ENCODE measurements at regions not wholly inside any gene's neighbourhood (a gene's known extent, or its start where the extent isn't known, plus 50 kb on each side); places are given as distances from the start of the nearest gene placed in this dataset.
"Not testable (repeated sequence)": the region's sequence is repeated elsewhere in the genome, so short reads cannot be mapped to it uniquely, and the experiment has no call there.

DNA sequence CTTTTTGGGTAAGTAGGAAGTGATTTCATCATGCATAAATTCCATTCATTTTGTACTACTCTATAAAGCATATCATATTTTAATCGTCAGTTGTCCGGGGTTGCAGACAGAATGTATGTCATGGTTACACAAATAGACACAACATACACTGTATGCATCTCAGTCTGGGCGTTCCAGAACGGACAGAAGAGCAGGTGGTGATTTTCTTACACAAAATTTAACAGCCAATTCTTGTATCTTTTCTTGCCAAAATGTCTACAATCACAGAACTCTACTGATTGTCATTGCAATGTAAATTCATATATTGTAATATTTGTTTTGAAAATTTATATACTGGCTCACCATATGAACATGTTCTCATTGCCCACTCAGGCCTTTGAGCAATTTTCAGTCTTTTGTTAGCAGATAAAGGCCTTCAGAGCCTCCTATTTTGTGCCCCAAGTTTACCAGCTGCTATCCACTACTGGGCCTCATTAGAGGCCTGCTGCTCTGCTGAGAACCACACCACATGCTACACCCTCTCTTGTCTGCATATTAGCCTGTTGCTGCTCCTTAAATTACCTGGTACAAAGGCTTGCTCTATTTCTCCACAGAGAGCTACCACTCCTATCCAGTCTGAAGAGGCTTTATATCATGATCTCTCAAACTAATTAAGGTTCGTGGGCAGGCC lies 61.5 kb downstream of the PRDM13 start:
- no peak for DNase-seq

DNA sequence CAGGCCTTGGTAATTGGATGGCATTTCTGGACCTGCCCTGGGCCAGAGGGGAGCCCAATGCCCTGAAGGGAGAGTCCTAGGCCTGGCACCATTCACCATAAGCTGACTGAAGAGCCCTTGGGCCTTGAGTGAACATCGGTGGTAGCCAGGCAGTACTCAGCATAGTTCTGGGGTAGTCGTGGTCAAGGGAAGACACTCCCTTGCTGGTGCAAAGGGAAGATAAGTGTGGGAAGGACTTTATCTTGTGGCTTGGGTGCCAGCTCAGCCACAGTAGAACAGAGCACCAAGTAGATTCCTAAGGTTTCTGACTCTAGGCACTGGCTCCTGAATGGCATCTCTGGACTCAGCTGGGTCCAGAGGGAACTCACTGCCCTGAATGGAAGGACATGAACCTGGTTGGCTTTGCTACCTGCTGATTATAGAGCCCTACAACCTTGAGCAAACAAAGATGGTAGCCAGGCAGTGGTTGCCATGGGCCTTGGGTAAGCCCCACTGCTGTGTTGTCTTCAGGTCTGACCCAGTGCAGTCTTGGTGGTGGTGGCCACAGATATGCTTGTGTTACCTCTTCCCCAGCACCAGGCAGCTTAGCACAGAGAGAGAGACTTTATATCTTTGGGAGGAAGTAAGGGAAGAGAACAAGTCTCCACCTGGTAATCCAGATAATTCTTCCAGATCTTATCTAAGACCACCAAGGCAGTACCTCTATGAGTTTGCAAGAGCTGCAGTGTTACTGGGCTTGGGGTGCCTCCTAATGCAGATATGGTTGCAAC lies 83.5 kb downstream of the PRDM13 start:
- no peak for DNase-seq

DNA sequence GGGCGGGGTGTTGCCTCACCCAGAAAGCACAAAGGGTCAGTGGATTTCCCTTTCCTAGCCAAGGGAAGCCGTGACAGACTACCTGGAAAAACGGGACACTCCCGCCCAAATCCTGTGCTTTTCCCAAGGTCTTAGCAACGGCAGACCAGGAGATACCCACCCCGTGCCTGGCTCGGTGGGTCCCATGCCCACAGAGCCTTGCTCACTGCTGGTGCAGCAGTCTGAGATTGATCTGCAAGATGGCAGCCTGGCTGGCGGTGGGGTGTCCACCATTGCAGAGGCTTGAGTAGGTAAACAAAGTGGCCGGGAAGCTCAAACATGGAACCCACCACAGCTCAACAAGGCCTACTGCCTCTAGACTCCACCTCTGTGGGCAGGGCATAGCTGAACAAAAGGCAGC lies 95.7 kb downstream of the PRDM13 start:
- DNase-seq: not testable (repeated sequence)

DNA sequence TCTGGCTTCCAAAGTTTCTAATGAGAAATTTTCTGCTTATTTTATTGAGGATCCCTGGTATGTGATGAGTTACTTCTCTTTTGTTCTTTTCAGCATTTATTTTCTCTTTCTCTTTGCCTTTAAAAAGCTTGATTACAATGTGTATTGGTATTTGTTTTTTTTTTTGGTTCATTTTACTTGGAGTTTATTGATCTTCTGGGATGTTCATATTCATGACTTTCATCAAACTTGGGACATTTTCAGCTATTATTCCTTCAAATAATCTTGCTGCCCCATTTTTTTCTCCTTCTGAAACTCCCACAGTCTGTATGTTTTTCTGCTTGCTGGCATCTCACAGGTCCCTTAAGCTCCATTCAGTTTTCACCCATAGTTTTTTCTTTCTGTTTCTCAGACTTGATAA lies 102.4 kb downstream of the PRDM13 start:
- DNase-seq: no peak

DNA sequence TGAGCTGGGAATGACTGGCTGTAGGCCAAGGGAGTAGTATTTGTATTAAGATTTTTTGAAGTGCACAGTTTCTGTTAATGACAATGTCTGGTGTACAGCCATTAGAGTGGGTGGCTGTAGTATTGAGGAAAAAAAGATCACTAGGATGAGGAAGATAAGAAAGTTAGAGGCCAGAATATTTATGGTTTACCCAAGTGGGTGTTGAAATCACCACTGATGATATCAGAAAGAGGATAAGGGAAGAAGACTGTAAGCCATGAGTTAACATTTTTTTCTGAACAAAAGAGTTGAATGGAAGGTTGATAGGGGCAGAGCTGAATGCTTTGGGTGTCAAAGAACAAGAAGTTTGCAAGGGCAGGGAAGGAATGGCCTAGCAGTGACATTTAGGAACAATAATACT lies 104.7 kb downstream of the PRDM13 start:
- DNase-seq: no peak

DNA sequence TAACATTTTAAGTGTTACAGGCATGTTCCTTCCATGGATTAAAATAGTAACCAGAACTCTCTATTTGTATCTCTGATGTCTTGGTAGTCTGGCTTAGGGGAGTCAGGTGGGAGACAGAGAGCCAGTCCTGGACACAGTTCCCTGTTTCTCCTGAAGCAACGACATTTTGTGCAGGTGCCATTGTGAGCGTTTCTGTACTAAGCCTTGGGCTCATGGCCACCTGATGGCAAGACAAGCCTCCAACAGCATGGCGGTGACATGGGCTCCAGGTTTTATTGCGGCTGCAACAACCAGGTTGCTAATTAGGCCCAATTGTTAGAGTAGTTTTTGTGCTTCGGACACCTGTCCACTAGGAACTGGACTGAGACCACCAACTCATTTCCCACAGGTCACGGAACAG lies 105.3 kb downstream of the PRDM13 start:
- no peak for DNase-seq

DNA sequence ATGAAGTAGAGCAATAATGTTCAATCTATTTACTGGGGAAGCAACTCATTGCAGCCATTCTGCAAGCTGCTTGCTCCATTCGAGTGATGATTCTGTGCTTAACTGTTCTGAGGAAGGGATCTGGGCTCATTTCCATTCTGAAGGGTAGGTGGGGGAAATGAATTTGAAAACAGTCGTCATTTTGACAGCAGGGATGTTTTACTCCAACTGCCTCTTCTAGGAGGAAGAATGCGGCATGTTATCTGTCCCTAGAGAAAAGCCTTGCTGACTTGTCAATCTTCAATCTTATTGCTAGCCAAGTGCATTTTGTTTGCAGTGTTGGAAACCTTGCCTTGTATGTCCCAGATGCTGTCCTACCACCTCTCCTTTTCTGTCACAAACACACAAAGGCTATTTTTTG lies 105.9 kb downstream of the PRDM13 start:
- DNase-seq: no peak

DNA sequence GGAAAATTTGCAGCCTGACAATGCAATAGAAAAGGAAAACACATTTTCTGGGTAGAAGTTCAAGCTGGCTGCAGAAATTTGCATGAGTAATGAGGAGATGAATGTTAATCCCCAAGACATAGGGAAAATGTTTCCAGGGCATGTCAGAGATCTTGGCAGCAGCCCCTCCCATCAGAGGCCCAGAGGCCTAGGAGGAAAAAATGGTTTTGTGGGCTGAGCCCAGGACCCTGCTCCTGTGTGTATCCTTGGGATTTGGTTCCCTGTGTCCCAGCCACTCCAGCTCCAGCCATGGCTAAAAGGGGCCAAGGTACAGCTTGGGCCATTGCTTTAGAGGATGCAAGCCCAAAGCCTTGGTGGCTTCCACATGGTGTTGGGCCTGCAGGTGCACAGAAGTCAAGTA lies 115.4 kb downstream of the PRDM13 start:
- DNase-seq: not testable (repeated sequence)

DNA sequence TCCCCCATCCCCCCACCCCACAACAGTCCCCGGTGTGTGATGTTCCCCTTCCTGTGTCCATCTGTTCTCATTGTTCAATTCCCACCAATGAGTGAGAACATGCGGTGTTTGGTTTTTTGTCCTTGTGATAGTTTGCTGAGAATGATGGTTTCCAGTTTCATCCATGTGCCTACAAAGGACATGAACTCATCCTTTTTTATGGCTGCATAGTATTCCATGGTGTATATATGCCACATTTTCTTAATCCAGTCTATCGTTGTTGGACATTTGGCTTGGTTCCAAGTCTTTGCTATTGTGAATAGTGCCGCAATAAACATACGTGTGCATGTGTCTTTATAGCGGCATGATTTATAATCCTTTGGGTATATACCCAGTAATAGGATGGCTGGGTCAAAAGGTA lies 123.6 kb downstream of the PRDM13 start:
- DNase-seq: not testable (repeated sequence)

DNA sequence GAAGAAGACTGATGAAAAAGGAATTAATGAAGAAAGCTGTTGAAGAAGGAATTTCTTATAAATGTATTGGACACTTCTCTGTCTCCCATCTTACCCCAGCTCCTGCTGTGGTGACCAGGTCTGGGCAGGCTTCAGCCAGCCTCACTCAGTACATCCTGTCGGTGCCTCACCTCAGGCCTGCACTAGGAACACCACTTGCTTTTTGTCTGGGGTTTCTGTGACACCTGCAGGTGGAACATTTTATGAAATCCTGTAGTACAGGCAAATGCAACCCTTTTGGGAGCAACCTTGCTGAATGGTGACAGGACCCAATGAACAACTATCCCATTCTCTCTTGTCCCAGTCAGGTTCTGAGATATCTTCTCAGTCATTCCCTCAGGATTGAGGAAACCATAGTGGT lies 129.7 kb downstream of the PRDM13 start:
- DNase-seq: no peak

DNA sequence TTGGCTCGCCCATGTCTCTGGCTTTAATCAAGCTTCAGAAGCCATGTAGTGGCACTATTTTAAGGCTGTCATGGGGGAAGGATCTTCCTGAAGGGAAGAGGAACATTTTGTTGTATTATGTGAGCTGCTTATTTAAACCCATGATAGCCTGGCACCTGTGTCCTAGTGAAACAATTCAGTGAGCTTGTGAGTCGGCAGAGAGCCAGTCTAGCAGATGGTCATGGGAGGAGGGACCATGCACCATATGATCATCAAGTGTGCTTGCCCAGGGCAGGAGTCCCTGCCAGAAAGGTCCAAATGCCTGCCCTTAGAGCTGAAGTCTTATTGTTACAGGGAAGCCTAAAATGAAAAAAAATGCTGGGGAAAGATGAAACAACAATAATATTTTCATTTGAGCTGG lies 132.9 kb downstream of the PRDM13 start:
- no peak for DNase-seq

DNA sequence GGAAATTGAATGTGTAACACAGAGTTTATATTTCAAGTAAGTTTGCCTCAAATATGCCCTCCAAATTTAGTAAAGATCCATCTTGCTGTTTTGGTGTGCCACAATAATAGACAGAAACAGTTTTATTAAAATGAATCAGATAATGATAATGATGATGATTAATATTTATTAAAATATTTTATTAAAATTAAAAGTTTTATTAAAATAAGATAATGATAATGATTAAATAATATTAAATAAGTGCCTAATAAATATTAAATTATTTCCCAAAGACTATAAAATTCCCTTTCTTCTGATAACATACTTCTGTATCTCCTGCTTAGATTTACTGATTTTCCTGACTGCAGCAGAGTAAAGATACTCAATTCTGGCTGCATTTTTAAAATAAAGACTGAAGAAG lies 134.5 kb downstream of the PRDM13 start:
- no peak for DNase-seq

DNA sequence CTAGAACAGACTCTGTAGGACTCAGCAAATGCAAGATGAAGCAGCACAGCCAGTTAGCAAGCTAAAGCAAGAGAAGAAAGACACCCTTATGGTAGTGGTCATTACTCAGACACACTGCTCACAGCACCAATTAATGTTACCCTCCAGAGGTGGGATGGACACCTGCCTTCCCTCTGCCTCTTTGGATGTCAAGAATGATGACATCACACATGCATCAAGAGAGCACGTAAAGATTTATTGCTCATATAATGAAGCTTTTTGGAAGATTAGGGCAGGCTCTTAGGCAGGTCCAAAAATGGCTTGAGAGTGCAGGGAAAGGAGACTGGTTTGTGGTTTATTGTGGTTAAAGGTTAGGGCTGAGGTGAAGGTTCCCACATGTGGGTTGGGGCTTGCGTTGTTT lies 137.0 kb downstream of the PRDM13 start:
- DNase-seq: no peak

DNA sequence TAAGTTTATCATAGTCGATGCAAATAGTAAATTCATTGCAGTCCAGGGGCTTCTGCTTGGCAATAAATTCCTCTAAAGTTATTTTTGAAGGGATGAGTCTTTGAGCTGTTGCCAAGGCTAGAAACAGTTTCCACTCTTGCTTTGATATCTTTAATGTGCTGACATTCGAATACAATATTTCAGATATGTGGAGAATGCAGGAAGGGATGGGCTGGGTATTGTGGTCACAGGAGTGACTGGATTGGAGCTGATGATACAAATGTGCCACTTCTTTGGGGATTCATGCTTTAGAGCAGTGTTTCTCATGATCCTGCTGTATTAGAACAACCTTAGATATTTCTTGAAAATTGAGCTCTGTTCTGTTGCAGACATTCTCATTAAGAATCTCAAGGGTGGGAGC lies 139.0 kb downstream of the PRDM13 start:
- no peak for DNase-seq

DNA sequence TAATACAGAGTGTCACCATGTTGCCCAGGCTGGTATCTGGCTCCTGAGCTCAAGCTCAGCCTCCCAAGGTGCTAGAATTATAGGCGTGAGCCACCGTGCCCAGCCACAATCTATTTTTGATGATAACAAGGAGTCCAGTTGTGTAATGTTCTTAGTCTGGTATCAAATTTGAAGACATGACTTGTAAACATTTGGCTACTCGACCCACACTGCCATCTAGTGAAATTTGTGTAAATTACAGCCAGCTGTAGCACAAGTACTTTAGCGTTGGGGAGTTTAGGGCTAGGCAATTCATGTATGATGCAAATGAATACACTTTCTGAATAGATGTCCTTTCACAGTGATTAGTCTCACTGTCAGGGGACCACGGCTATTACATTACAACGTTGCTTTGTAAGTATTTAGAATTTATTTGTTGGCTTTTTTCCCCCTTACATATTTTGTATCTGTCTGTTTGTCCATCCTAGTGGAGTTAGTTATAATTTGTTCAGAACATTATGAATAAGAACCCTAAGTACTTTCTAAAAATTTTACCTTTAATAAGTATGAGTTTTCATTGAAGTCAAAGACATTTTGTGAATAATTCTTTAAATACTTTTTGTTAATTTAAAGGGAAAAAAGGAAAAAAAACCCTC lies 139.7 kb downstream of the PRDM13 start:
- DNase-seq: peak; percentile 50

DNA sequence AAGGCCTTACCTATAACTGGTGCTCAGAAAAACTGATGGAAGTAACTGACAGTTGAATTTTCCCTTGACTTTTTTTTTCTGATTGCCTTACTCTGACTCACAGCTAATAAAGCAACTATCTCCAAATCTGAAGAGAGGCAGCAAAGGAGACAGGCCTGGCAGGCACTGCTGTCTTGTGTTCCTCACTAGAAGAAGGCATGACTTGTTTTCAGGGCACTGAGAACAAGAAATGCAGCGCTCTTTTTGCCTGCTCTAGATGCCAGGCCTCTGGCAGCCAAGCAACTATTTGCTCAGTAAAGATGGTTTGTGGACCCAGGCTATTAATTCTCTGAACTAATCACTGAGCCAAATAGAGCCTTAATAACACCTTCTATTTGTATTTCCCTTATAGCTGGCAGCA lies 155.1 kb downstream of the PRDM13 start:
- no peak for DNase-seq

DNA sequence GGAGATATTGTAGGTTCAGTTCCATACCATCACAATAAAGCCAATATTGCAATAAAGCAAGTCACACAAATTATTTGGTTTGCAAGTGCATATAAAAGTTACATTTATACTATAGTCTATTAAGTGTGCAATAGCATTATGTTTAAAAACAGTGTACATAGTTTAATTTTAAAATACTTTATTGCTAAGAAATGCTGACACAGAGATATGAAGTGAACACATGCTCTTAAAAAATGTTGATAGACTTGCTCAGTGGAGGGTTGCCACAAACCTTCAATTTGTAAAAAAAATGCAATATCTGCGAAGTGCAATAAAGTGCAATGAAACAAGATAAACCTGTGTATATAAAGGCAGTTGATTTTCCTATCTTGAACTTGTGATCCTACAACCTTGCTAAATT lies 161.5 kb downstream of the PRDM13 start:
- no peak for DNase-seq

DNA sequence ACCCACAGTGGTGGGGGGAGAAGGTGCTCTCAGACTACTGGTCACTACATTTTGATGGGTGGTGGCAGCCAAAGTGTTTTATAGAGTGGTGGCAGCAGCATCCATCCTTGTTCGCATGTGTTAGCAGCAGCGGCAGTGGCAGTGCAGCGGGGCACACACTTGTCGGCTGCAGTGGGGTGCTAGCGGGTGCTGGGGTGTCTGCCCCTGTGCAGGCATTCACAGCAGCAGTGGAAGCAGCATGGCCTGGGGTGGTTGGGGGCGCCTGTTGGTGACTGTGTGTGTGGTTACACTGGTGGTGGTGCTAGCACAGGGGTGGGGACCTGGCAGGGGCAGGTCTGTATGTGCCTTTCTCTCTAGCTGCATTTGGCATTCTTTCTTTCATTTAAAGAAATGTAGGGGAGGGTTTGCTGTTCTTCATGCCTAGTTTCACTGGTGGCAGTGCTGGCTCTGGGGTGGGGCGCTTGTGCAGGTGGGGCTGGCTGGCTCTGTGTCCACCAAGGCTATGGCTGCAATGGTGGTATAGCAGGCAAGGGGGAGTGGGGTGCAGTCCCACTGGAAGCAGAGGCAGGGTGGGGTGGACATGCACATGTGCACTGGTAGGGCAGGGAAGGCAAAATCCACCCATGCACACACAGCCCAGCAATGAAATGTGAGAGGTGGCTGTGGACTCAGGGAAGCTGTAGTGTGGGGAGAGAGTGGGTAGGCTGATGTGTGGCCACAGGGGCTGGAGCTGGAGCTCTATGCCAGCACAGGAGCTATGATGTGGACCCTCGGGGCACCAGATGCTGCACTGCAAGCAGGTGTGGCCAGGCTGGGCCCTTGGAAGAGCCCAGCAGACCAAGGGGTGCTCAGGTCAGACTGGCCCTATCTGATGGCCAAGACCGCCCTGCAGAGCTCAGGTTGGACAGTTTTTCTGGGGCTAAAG lies 173.3 kb downstream of the PRDM13 start:
- no peak for DNase-seq

DNA sequence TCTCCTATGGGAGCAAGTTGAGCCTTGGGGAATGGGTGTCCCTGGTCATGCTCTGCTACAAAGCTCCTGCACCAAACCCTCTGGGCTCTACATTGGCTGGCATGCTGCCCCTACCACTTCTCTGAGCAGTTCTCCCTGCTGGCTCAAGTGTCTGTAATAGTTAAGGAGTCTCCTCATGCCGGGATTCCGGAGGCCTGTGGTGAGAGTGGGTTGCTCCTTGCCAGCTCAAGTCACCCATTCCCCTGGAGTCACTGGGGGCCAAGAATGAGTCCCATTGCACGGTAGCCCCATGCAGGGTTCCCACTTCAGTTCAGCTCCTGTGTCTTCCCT lies 173.9 kb downstream of the PRDM13 start:
- no peak for DNase-seq

DNA sequence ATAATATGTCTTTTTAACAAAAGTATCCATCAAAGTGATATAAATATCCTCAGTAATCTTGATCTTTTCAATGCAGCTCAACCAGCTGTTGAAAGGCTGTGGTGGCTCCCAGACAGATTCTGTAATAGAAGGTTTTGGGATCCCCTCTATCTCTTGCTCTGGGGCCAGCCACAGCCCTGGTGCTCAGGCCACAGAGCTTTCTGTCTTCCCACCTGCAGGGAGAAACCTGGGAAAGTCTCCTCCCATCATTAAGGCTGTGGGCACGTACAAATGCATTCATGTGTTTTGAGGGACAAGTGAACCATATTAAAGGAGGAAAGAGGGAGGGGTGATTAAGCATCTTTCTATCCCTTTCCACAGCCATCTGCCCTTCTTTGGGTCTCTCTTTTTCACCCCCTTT lies 183.1 kb downstream of the PRDM13 start:
- DNase-seq: no peak

DNA sequence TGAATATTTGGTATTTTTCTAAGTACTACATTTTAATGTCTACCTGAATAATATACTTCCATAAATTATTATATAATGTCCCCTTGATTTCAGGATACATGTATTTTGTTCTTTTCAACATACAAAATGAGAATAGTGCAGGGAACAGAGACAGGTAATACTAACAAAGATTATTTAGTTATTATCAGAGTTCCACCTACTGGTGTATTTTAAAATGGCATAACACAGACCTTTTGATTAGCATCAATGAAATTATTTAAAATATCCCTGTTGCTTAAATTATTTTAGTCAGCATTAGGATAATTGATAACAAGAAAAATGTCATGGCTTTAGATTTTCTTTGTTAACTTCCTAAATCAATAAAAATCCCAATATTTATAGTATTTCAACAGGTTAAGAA lies 184.0 kb downstream of the PRDM13 start:
- no peak for DNase-seq

DNA sequence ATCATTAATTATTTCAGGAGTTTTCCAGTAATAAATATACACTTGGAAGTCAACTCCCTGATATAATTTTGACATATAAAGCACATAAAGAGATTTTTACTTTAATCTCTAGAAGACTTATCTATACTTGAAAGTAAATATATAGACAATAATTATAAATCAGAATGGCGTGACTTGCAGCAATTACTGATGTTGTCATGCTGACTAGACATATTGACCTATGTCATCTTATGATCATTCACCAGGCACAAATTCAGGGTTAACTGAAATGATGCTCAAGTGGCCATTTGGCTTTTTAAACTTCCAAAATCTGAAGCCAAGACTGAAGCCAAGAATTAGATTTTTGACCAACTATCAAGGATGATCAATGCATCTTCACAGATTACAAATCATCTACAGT lies 192.2 kb downstream of the MCHR2 start:
- DNase-seq: no peak

DNA sequence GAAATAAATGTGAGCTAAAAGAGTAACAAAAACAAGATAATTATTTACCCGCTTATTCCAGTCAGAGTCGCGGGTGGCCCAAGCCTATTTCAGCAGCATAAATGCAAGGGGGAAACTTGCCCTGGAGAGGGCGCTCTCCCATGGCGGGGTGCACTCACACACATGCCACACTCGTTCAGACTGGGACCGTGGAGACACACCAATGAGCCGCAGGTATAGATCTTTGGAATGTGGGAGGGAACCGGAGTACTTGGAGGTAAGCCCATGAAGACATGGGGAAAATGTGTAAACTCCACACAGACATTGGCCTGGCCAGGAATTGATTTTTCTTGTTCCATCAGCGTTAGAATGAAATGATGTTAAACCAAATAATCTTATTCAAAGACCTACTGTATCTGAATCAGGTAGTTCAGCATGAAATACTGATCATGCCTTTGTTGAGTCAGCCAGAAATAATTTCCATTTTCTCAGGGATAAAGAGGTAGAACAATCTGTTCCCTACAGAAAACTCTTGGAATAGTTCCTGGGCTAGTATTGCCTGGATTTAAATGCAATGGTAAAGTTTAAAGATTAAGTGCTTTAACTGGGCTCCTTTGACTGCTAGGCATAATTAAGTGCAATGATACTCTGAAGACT lies 191.5 kb downstream of the MCHR2 start:
- no peak for DNase-seq
